Mesothelial cell of epicardium (in vitro differentiated cells): ENCODE measurements at regions not wholly inside any gene's neighbourhood (a gene's known extent, or its start where the extent isn't known, plus 50 kb on each side); places are given as distances from the start of the nearest gene placed in this dataset.

ENCODE experiments used
- DNase-seq, 2 experiments: peaks; one replicate each; pipeline ENCODE4 v3.0.0; 2021; ENCODE audit warnings: low spot score in 2 of 2; ENCODE audit not compliant: unreplicated experiment in 2 of 2
- H3K27ac Mint-ChIP-seq: 2 replicates; pipeline ENCODE4 v1.8.0; 2021; ENCODE audit warnings: mixed read lengths
- H3K27me3 Mint-ChIP-seq: 2 replicates; pipeline ENCODE4 v1.8.0; 2021; ENCODE audit warnings: low read depth, mixed read lengths
- H3K36me3 Mint-ChIP-seq: 2 replicates; pipeline ENCODE4 v1.8.0; 2021; ENCODE audit warnings: mixed read lengths
- H3K4me1 Mint-ChIP-seq: 2 replicates; pipeline ENCODE4 v1.8.0; 2021; ENCODE audit warnings: mixed read lengths
- H3K4me3 Mint-ChIP-seq: 2 replicates; pipeline ENCODE4 v1.8.0; 2021; ENCODE audit warnings: mild to moderate bottlenecking, moderate library complexity, mixed read lengths
- H3K9me3 Mint-ChIP-seq: 2 replicates; pipeline ENCODE4 v1.8.0; 2021; ENCODE audit warnings: mixed read lengths
- TF ChIP-seq, protein P1 (sequence below): fragments of 200-600 bp; sonication (generic); IDR thresholded peaks from one replicate; pipeline ENCODE4 v1.5.0; 2021; ENCODE audit warnings: antibody characterized with exemption; ENCODE audit not compliant: unreplicated experiment

DNA sequence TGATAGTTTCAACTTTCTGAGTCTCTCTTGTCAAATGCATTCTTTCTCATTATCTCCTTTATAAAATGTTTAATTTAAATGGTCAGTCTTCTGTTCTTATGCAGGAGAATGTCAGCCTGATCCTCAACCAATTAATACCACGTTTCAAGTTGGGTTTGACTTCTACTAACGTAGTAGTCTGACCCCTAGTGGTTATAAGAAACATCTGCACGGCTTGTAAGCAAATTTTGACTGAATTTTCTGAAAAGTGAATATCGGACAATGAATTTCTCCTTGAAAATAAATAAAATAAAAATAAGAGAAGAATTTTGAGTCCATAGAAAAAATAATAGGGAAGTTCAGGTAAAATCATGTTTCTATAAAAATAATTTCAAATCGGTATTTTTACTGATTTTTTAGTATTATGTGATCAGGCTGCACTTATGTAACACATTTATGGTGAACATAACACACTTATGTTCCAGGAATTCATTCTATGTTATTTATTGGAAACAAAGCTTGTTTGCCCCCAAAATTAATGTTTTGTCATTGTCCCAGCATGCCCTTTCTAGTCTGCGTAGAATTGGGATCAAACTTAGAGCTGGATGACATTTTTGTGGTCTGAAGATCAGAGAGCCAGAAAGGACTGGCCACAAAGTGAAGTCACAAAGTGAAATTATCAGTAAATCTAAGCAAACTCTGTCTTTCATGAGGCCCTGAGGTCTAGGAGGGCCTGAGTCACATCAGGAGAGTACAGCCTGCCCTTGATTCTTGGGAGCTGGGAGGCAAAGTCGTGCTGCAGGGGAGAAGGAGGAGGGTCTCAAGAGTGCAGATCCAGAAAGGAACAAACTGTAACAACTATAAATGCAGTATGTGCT lies 101.2 kb upstream of the STXBP6 start:
- TF ChIP-seq, protein P1, sequence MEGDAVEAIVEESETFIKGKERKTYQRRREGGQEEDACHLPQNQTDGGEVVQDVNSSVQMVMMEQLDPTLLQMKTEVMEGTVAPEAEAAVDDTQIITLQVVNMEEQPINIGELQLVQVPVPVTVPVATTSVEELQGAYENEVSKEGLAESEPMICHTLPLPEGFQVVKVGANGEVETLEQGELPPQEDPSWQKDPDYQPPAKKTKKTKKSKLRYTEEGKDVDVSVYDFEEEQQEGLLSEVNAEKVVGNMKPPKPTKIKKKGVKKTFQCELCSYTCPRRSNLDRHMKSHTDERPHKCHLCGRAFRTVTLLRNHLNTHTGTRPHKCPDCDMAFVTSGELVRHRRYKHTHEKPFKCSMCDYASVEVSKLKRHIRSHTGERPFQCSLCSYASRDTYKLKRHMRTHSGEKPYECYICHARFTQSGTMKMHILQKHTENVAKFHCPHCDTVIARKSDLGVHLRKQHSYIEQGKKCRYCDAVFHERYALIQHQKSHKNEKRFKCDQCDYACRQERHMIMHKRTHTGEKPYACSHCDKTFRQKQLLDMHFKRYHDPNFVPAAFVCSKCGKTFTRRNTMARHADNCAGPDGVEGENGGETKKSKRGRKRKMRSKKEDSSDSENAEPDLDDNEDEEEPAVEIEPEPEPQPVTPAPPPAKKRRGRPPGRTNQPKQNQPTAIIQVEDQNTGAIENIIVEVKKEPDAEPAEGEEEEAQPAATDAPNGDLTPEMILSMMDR, result peak; percentile 92
- Mint-ChIP-seq H3K4me1 (peaks cover 5% of the 10 kb centered on the region), H3K36me3 (no peaks in the 10 kb centered on the region), H3K9me3 (peaks cover 2% of the 10 kb centered on the region), H3K27ac (peak overlapping the region; percentile 77), H3K27me3 (peaks cover under 1% of the 10 kb centered on the region), H3K4me3 (no peak overlapping the region)
- DNase-seq, result no peak

DNA sequence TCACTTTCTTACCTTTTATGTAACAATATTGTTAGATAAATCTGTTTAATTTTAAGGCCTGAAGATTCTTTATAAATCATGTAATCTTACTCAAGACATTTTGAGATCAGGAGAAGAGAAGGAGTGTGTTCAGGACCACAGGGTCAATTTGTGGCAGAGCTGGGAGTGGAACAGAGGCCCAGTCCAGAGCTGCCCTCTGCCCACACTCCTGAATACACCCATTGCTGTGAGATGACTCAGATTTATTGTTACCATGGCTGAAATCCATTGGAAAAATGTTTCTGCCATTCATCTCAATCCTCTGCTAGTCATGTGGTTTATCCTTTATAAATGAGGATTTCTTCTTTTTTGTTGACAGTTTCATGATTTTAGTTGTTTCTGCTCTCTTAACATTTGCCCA lies 100.5 kb upstream of the STXBP6 start:
- Mint-ChIP-seq H3K4me3 (no peak overlapping the region), H3K9me3 (peaks cover 3% of the 10 kb centered on the region), H3K27me3 (no peaks in the 10 kb centered on the region)

DNA sequence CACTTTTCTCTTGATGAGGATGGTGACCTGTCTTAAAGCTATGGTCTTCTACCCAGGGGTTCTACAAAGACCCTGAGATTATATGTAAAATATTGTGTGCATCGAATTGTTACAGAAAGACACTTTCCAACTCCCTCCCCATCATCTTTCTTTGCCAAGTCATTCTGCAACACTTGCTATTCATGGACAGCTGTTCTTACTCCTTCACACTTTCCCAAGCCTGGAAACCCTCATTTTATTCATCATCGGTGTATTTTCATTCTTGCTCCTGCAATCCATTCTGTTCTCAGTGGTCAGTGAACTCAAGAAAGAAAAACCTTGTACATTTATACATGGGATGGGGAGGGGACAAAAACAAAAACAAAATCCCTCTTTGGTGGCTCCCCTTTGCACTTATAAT lies 90.5 kb upstream of the STXBP6 start:
- peaks cover 12% of the 10 kb centered on the region for H3K9me3 Mint-ChIP-seq
- H3K27me3 Mint-ChIP-seq, result no peaks in the 10 kb centered on the region
- peaks cover 4% of the 10 kb centered on the region for H3K36me3 Mint-ChIP-seq
- no peaks in the 10 kb centered on the region for H3K4me1 Mint-ChIP-seq
- H3K4me3 Mint-ChIP-seq, result no peak overlapping the region
- H3K27ac Mint-ChIP-seq, result no peak overlapping the region
- TF ChIP-seq, protein P1, result no peak
- DNase-seq, result no peak

More for the DNA sequence above, 100.5 kb upstream of the STXBP6 start:
- no peak for DNase-seq
- Mint-ChIP-seq H3K27ac (no peak overlapping the region), H3K4me1 (peaks cover 5% of the 10 kb centered on the region), H3K36me3 (no peaks in the 10 kb centered on the region)
- TF ChIP-seq, protein P1, result no peak

DNA sequence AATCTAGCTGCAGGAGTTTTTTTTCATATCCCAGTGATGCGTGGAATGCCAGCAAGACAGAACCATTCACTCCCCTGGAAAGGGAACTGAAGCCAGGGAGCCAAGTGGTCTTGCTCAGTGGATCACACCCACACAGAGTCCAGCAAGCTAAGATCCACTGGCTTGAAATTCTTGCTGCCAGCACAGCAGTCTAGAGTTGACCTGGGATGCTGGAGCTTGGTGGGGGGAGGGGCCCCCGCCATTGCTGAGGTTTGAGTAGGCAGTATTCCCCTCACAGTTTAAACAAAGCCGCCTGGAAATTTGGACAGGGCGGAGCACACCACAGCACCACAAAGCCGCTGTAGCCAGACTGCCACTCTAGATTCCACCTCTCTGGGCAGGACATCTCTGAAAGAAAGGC lies 86.9 kb upstream of the STXBP6 start:
- Mint-ChIP-seq H3K4me1 (peaks cover 10% of the 10 kb centered on the region), H3K27ac (no peak overlapping the region), H3K36me3 (peaks cover 4% of the 10 kb centered on the region)

DNA sequence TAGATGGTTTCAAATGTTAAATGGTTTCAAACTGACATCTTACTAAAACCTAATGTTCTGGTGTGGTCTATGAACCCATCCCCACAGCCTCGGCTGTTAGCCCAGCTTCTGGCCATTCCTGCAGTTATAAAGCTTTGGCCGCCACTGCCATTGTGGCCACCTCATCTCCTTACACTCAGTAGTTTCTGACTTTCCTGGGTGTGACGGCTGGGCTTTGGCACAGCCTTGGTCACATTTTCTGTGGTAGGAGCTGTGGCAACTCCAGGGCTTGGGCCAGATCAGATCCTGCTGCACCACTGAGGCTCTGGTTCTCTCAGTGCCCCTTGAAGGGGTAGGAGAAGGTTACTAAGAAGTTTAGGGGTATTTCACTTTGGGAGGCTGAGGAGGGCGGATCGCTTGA lies 84.2 kb upstream of the STXBP6 start:
- Mint-ChIP-seq H3K27me3 (no peaks in the 10 kb centered on the region), H3K27ac (no peak overlapping the region), H3K4me1 (peaks cover 14% of the 10 kb centered on the region), H3K4me3 (no peak overlapping the region), H3K9me3 (peaks cover 12% of the 10 kb centered on the region), H3K36me3 (peaks cover 4% of the 10 kb centered on the region)
- DNase-seq, result no peak
- TF ChIP-seq, protein P1, result no peak

More for the DNA sequence above, 86.9 kb upstream of the STXBP6 start:
- H3K4me3 Mint-ChIP-seq, result no peak overlapping the region
- H3K9me3 Mint-ChIP-seq, result peaks cover 12% of the 10 kb centered on the region
- H3K27me3 Mint-ChIP-seq, result no peaks in the 10 kb centered on the region
- TF ChIP-seq, protein P1, result no peak
- no peak for DNase-seq
